ENCODE measurements at regions not wholly inside any gene's neighbourhood (a gene's known extent, or its start where the extent isn't known, plus 50 kb on each side); places are given as distances from the start of the nearest gene placed in this dataset.

- no peak for TF ChIP-seq POLR2A (IDR thresholded peaks at IDR 0.05; ENCODE audit: low read depth, low read length)
- DNase-seq (ENCODE audit: insufficient read length, low spot score) (no peak), FAIRE-seq (no peak)
Observed at GRCh38 chr15:93314245-93314644, 225.2 kb upstream of the RGMA start.

DNA sequence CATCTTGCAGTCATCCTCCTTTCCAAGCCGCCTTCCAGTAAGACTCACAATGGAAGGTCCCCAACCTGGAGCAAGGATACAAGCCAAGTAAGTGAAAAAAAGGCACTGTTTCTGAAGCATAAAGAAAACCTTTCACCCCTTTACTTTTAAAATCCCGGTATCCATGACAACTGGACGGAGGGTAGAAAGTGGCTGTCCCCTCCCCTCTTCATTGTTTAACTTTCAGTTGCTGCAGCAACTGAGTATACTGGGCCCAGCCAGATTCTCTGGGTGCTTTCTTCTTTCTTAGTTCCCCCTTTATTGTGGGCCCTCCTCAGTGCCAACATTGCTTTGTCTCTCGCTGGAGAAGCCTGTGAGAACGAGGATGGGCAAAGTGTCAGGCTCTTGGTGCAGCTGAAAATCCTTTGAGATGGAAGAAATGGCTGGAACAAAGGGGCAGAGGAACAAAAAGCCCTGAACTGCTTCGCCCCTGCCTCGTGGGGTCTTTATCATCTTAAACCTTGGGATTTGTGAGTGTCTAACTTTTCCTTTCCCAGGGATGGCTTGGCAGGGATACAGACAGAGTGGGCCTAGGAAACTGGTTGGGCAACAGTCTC is 224.0 kb upstream of the RGMA start:
- DNase-seq (ENCODE audit: insufficient read length, low spot score) (no peak), FAIRE-seq (no peak)

DNA sequence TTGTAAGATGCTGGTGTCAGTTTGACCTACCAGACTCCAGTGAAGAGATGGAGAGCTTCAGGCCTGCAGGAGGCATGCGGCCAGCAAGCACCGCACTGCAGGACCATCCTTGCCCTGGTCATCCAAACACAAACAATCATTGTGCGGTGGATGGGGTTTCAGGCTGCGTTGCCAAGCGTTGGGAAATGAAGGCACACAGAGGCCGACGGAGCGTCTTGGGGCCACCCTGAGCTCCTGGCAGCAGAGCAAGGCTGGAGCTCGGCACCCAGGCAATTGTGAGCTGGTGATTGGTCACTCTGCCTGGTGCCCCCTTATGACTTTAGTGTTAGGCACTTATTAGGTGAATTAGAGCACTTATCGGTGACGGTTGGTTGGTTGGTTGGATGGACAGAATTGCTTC is 222.6 kb upstream of the RGMA start:
- no peak for FAIRE-seq
- DNase-seq (ENCODE audit: insufficient read length, low spot score), result no peak
- TF ChIP-seq POLR2A (IDR thresholded peaks at IDR 0.05; ENCODE audit: low read depth, low read length), result no peak

More for the DNA sequence above, 224.0 kb upstream of the RGMA start:
- no peak for TF ChIP-seq POLR2A (IDR thresholded peaks at IDR 0.05; ENCODE audit: low read depth, low read length)

GRCh38 chr15:93308026-93308690 is 219.1 kb upstream of the RGMA start:
- TF ChIP-seq POLR2A (IDR thresholded peaks at IDR 0.05; ENCODE audit: low read depth, low read length), result no peak
- no peak for DNase-seq (ENCODE audit: insufficient read length, low spot score)
- no peak for FAIRE-seq

- FAIRE-seq (no peak), DNase-seq (ENCODE audit: insufficient read length, low spot score) (no peak)
- TF ChIP-seq POLR2A (IDR thresholded peaks at IDR 0.05; ENCODE audit: low read depth, low read length), result no peak
Observed at GRCh38 chr15:93307513-93307912, 218.5 kb upstream of the RGMA start.

DNA sequence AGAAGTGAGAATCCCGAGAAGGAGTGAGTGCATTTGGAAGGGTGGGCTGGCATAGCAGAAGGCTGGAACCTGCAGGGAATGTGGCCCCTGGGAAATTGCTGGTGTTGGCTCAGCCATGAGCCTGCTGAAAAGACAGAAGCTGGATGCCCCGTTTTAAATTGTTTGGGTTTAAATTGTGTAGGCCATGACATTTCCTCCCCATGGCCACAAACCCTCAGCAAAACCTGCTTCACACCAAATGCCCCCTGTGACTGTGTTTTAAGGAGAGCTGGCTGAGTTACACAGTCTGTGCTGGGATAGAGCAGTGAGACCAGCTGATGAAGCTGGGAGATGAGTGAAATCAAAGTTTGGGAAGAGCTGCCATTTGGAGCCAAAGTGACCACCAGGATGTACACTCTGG is 216.3 kb upstream of the RGMA start:
- DNase-seq (ENCODE audit: insufficient read length, low spot score) (no peak), FAIRE-seq (no peak)

GRCh38 chr15:93302080-93302765 is 213.2 kb upstream of the RGMA start:
- DNase-seq (ENCODE audit: insufficient read length, low spot score) (no peak), FAIRE-seq (no peak)
- no peak for TF ChIP-seq POLR2A (IDR thresholded peaks at IDR 0.05; ENCODE audit: low read depth, low read length)

More for the DNA sequence above, 216.3 kb upstream of the RGMA start:
- no peak for TF ChIP-seq POLR2A (IDR thresholded peaks at IDR 0.05; ENCODE audit: low read depth, low read length)

DNA sequence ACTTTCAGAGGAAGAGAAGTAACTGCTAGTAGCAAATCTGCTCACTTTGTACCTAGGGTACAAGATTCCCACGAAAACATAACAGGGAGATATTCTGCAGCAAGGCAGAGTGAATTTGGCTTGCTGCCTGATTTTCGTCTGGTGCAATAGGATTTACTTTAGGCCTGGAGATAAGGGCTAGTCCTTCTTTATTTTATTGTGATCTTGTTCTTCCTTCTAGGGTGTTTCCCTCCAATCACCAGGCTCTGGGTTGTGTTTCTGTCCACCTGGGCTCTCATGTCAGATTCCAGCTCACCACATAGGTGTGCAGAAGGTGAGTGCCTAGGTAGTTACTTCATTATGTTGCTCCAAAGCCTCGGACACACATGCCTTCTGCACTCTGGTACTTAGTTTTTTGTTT is 211.8 kb upstream of the RGMA start:
- FAIRE-seq (no peak), DNase-seq (ENCODE audit: insufficient read length, low spot score) (no peak)
- TF ChIP-seq POLR2A (IDR thresholded peaks at IDR 0.05; ENCODE audit: low read depth, low read length), result no peak

GRCh38 chr15:93299675-93300074 is 210.7 kb upstream of the RGMA start:
- DNase-seq (ENCODE audit: insufficient read length, low spot score) (no peak), FAIRE-seq (no peak)
- TF ChIP-seq POLR2A (IDR thresholded peaks at IDR 0.05; ENCODE audit: low read depth, low read length), result no peak

DNA sequence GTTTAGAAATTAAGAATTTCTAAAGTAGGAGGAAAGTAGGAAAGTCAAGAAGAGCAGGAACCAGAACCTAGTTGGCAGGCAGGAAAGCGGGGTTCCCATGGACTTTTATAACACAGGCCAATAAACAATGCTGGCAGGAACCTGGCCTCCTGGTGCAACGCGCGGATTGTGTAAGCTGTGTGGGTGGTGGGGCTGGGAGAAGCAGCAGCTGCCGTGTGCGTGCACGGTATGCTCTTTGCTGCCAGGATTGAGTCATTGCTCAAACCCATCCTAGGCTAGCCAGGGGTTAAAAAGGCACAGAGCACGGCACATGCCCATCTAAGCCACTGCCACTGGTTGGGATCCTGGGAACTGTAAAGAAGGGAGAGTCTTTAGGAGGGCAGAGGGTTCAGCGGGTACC is 209.9 kb upstream of the RGMA start:
- TF ChIP-seq POLR2A (IDR thresholded peaks at IDR 0.05; ENCODE audit: low read depth, low read length), result no peak
- DNase-seq (ENCODE audit: insufficient read length, low spot score) (no peak), FAIRE-seq (no peak)

DNA sequence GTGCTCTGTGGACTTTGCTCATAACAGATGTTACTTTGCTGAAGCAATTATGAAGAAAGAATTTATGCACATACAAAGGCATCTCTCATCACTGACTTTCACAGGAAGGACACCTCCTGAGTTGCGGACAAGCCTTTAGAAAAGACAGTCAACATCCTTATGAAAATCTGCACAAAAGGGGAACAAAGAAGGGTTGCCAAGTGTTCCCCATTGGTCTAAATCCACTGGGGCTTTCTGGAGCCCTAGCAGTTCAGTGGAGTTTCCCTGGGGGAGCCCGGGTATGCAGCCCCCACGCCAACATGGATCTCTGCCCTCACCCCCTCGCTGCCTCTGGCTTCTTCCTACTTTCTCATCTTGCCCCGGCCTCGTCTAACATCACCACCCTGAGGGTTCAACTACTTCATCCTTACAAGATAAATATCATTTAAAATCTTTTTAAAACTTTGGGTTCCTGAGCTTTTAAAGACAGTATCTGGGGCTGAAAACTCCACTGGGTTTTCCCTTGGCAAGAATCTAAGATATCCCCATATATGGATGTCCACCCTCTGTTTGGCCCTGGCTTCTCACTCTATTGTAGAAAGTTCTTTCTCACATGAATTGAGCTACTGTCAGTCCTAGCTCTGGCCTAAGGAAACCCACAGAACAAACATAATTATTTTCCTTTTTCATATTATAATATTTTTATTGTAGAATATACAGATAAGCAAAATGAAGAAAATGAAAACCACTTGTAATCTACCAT is 207.9 kb upstream of the RGMA start:
- DNase-seq (ENCODE audit: insufficient read length, low spot score) (no peak), FAIRE-seq (no peak)
- TF ChIP-seq POLR2A (IDR thresholded peaks at IDR 0.05; ENCODE audit: low read depth, low read length), result no peak

- FAIRE-seq (no peak), DNase-seq (ENCODE audit: insufficient read length, low spot score) (no peak)
- no peak for TF ChIP-seq POLR2A (IDR thresholded peaks at IDR 0.05; ENCODE audit: low read depth, low read length)
Observed at GRCh38 chr15:93294896-93295295, 205.9 kb upstream of the RGMA start.

- no peak for TF ChIP-seq POLR2A (IDR thresholded peaks at IDR 0.05; ENCODE audit: low read depth, low read length)
- FAIRE-seq, result no peak
- no peak for DNase-seq (ENCODE audit: insufficient read length, low spot score)
Observed at GRCh38 chr15:93294066-93294465, 205.1 kb upstream of the RGMA start.

DNA sequence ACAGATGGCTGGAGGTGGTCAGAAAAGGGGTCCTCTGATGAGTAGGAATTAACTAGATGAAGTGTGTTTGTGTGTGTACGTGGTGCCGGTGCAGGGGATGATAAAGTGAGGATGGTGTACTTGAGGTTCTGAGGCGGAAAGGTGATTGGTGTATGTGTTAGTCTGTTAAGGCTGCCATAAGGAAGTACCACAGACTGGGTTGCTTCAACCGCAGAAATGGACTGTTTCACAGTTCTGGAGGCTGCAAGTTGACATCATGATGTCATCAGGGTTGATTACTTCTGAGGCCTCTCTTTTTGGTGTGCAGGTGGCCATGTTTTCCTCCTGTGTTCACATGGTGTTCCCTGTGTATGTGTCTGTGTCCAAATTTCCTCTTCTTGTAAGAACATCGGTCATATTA is 202.4 kb upstream of the RGMA start:
- DNase-seq (ENCODE audit: insufficient read length, low spot score) (no peak), FAIRE-seq (no peak)
- no peak for TF ChIP-seq POLR2A (IDR thresholded peaks at IDR 0.05; ENCODE audit: low read depth, low read length)

All from H54 (cell line).